ENCODE measurements at regions not wholly inside any gene's neighbourhood (a gene's known extent, or its start where the extent isn't known, plus 50 kb on each side); places are given as distances from the start of the nearest gene placed in this dataset.

- TF ChIP-seq CTCF (IDR thresholded peaks at IDR 0.05) (no peak), POLR2A (IDR thresholded peaks at IDR 0.05) (no peak), POLR2AphosphoS5 (IDR thresholded peaks at IDR 0.05) (no peak), EP300 (IDR thresholded peaks at IDR 0.05; ENCODE audit: low read depth) (no peak)
These were observed 100.9 kb downstream of the KIF26A start for GRCh38 chr14:104239185-104239775.
